NCI-H187 treated with DMSO at 0.1 percent for 48 hours (cell line): ENCODE measurements at regions not wholly inside any gene's neighbourhood (a gene's known extent, or its start where the extent isn't known, plus 50 kb on each side); places are given as distances from the start of the nearest gene placed in this dataset.

ENCODE experiments used
- DNase-seq: peaks from one replicate; lab custom pipeline; 2025; lab: John Stamatoyannopoulos, UW

- no peak for DNase-seq
Measured at GRCh38 chr7:153383781-153384180, 624.2 kb downstream of the ACTR3B start.

- DNase-seq = no peak
Measured at GRCh38 chr7:153385502-153385901, 626.0 kb downstream of the ACTR3B start.

- DNase-seq = no peak
Measured at GRCh38 chr7:153386556-153386955, 627.0 kb downstream of the ACTR3B start.

GRCh38 chr7:153388611-153389010 is 629.1 kb downstream of the ACTR3B start:
- no peak for DNase-seq

- no peak for DNase-seq
Measured at GRCh38 chr7:153389261-153389660, 629.7 kb downstream of the ACTR3B start.

- DNase-seq = no peak
Measured at GRCh38 chr7:153390955-153391354, 631.4 kb downstream of the ACTR3B start.

- no peak for DNase-seq
Measured at GRCh38 chr7:153392726-153393125, 633.2 kb downstream of the ACTR3B start.

- DNase-seq = no peak
Measured at GRCh38 chr7:153393666-153394065, 634.1 kb downstream of the ACTR3B start.

GRCh38 chr7:153396475-153396874 is 636.9 kb downstream of the ACTR3B start:
- no peak for DNase-seq

GRCh38 chr7:153397459-153397858 is 637.9 kb downstream of the ACTR3B start:
- no peak for DNase-seq

GRCh38 chr7:153397906-153398305 is 638.4 kb downstream of the ACTR3B start:
- DNase-seq = no peak

- DNase-seq = no peak
Measured at GRCh38 chr7:153398370-153398769, 638.8 kb downstream of the ACTR3B start.

- no peak for DNase-seq
Measured at GRCh38 chr7:153398789-153399553, 639.4 kb downstream of the ACTR3B start.

GRCh38 chr7:153399554-153399940 is 640.0 kb downstream of the ACTR3B start:
- DNase-seq = no peak

- no peak for DNase-seq
Measured at GRCh38 chr7:153400735-153401593, 641.4 kb downstream of the ACTR3B start.

- no peak for DNase-seq
Measured at GRCh38 chr7:153401795-153402720, 642.5 kb downstream of the ACTR3B start.

- DNase-seq = no peak
Measured at GRCh38 chr7:153402721-153403541, 643.4 kb downstream of the ACTR3B start.

GRCh38 chr7:153404124-153404523 is 644.6 kb downstream of the ACTR3B start:
- DNase-seq = no peak

GRCh38 chr7:153404781-153405279 is 645.3 kb downstream of the ACTR3B start:
- DNase-seq = no peak

- no peak for DNase-seq
Measured at GRCh38 chr7:153405704-153406485, 646.3 kb upstream of the DPP6 start.
